GM21515 (cell line): ENCODE measurements at regions not wholly inside any gene's neighbourhood (a gene's known extent, or its start where the extent isn't known, plus 50 kb on each side); places are given as distances from the start of the nearest gene placed in this dataset.
A peak's percentile ranks its signal among the peaks of the same experiment; 100 is the strongest.

ENCODE experiments used
- ATAC-seq: cut with Tn5 transposase; IDR thresholded peaks from one replicate; pipeline ENCODE4 v1.9.1; 2021; ENCODE audit not compliant: unreplicated experiment

DNA sequence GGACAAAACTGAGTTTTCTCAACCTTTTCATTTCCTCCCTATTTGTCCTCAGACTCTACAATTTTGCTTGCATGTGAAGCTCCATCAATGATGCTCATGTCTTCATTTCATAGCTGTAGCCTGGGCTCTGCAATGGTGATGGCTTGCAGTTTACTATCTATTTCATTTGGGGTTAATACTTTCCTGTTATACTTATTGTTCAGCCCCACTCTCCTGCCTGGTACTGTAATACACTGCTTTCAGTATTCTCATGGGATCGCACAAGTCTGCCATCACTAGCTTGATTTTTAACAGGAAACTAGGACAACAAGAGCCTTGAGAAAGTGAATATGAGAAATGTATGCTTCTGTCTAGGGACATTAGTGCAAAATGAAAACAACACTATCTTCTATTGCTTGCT lies 84.2 kb upstream of the SEMA6A start:
- no peak for ATAC-seq

DNA sequence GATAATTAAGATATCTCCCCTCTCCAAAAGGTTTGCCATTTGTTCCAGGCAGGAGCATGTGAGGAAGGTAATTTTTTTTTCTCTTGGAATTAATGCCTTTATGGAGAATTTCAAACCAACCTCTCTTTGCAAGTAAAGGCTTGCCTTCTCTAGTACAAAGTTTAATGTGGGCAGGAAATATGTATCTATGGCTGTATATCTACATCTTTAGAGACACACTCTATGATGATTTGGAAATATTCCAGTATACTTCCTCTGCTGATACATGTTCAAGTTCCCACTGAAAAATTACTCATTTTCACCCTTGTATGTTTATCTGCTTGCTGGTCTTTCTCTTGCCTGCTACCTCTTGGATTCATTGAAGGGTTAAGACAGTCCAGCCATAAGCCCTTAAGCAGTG lies 83.5 kb upstream of the SEMA6A start:
- no peak for ATAC-seq

DNA sequence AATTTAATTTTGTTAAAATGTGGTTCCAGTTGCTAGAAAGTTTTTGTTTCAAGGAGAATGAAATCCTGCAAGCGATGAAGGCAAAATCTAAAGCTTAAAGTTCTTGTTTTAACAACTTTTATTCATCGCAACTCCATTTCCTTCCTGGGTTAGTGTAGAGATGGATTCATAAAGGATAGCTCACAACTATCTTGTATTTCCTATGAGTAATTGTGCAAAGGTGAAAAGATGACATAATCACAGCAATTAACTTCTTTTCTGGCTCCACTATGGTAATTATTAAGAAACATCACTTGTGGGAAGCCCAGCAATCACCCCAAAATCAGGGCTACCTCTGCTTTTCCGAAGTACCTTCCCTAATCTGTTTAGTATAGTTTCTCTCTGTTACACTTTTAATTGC lies 80.8 kb upstream of the SEMA6A start:
- ATAC-seq: no peak

DNA sequence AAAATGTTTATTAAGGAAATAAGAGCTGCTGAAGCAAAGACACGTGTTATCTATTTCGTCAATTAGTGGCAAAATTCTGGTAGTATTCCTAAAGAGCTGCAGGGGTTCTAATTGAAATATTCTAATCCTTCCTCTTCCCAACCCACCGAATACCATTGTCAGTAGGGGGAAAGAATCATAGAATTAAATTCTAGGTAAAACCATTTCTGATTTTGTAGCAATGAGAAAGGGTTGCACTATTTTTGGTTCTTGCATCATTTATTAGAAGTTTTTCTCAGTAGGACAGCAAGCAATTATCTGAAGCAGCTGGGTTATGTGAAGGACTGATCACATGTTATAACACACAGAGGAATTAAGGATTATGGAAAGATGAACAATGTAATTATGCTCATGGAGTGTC lies 80.3 kb upstream of the SEMA6A start:
- no peak for ATAC-seq

DNA sequence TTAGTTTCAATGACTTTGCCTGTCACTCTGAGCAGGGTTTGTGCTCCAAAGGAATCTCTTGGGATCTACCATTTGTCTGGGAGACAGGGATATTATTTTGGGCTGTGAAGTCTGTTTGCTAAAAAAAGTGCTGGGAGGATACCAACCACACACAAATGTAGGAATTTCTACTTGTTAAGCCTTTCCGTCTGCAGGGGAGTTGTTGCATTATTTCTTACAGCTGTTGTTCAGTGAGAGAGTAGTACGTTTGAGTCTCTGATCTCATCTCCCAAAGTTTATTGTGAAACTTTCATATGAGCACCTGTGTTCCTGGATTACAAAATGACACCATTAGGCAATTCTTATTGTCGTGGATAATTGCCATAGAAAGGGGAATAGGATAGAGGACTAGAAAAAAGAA lies 78.3 kb upstream of the SEMA6A start:
- ATAC-seq: no peak

DNA sequence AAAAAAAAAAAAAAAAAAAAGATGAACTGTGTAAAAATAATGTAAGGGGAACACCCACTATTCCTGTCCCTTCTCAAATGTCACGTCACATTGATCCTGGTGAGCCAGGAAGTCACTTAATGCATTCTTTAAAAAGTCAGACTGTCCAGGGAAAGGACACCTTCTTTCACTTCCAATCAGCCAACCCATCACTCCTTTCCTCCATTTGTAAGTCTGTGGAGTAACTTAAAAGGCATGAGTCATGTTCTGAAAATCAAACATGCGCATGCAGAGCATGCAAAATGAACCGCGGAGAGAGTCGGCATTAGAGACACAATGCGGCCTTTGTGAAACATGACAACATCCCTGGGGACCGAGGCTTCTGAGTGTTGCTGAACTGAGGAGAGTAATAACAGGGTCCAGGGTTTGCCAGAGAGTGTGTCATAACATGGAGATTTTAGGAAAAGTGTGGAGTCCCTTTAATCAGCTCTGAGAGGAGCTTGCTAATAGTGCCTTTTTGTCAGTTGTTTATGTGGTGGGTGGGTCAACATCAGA lies 77.6 kb upstream of the SEMA6A start:
- ATAC-seq: peak; percentile 89

DNA sequence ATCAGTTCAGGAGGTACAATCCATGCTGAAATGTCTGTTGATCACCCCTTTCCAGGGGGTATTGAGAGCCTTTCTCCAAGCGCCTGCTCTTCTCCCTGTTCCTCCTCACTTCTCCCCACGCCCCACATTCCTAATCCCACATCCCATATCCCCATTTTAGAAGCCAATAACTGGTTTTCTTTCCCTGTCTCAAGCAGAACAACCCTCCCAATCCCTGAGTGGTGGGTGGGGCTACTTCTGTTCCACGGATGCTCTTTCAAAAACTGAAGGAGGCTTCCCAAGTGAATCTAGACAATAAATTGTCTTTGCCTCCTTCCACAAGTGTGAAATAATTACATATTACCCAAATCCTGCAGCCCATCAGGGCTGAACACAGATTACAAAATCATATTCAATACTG lies 77.0 kb upstream of the SEMA6A start:
- ATAC-seq: no peak

DNA sequence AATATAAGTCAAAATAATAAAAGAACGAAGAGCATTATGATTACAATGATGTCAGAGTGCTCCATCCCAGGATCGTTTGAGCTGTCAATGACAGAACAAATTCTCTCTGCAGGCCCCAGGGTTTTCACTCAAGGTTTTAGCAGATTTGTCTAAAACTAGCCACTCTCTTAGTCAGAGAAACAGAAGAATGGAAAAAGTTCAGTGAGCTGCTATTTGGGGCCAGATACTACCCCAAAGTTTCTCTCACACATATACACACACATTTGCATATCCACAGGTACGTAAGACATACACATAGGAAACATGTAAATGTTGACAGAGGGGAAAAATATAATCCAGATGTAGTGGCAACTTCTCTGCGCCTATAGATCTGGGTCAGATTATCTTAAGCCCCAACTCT lies 76.3 kb upstream of the SEMA6A start:
- ATAC-seq: no peak

DNA sequence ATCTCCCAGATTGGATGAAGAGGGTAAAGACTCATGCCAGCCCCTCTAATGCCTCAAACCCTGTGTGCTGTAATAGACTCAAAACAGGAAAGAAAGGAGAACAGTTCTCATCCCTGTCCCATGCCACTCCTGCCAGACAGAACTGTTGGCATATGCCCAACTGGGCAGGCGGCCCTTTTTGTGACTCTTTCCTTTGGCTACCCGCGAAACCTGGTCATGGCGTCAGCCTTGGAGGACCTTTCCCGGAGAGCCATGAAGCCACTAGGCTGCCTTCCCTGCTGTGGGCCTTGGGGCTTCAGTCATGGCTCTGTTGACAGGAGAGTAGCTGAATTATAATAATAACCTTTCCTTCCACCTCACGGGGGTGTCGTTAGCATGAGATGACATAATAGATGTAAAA lies 75.9 kb upstream of the SEMA6A start:
- ATAC-seq: no peak

DNA sequence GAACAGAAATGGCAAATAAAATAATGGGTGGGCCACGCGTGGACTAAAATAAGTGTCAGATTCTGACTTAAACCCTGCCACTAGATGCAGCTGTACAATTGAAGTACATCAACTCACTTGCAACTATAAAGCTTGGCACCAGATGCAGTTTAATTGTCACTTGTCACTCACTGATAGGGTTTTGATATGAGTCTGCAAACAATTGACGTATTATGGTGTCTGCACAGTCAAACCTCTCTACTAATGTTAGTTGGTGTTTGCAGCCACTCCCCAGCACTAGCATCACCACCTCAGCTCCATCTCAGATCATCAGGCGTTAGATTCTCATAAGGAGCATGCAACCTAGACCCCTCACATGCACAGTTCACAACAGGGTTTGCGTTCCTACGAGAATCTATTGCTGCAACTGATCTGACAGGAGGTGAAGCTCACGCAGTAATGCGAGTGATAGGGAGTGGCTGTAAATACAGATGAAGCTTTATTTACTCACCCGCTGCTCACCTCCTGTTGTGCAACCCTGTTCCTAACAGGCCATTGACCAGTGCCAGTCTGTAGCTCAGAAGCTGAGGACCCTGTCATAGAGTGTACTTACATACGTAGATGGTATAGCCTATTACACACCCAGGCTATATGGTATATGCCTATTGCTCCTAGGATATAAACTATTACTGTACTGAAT lies 72.1 kb upstream of the SEMA6A start:
- no peak for ATAC-seq

DNA sequence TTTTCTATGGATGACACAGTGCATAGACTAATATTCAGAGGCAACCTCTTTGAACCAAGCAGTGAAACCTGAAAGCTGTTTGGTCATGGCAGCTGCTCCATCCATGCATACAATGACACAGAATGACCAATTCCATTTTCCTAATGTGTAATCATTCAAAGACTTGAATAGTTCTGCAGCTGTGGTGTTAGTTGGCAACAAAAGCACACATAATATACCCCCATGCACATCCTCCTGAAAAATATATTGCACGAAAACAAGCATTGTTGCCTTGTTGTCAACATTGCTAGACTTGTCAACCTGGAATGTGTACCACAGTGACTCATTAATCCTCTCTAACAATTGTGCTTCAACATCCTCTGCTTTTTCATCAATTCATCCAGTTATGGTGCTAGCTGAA lies 71.0 kb upstream of the SEMA6A start:
- ATAC-seq: peak; percentile 72

DNA sequence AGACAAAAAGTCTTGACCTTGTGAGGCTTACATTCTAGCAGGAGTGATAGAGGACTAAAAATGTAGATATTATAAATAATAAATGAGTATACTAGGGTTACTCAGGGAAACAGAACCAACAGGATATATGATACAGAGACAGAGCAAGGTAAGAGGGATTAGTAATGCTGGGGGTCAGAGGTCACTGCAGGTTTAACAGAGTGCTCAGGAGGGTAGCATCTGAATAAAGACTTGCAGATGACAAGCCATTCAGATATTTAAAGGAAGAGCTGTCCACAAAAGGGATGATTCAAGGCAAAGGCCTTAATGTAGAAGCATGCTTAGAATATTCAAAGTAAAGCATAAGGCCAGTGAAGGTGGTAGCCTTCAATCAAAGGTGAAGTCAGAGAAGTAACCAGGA lies 65.6 kb upstream of the SEMA6A start:
- no peak for ATAC-seq

DNA sequence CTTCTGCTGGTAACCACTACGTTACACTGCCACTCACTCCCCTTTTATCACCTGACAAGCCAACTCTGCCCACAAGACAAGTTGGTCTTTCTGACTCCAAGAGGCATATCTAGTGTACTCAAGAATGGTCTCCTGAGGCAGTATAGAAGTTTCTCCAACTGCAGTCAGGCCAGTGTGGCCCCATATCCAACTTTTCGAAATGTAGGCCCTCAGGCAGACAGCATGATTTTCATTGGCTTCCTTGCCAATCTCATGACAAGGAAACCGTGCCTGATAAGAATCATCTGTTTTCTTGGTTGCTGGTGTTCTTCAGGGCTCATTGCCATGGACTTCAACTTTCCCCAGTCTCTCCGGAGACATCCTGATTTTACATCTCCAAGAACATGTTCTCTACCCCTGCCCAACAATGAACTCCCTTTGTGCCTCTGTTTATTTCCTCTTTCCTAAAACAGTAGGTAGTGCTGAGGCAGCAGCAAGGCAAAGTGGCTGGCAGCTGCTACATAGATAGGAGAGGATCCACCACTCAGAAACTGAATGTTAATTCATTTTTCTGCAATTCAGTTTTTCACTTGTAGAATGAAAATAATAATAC lies 62.6 kb upstream of the SEMA6A start:
- ATAC-seq: no peak

DNA sequence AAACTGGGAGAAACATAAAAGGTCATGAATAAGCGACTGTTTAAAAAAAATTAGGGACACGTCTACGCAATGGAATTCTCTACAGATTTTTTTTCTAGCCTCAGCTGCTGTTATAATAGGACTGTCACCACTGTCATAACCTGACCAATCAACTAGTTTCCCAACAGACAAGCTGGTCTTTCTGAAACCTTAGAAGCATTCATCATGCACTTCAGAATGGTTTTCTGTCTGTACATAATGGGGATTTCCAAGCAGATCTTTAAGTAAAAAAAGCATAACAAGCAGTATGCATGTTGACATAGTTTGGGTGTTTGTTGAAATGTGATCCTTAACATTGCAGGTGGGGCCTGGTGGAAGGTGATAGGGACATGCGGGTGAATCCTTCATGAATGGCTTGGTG lies 58.3 kb upstream of the SEMA6A start:
- ATAC-seq: no peak

DNA sequence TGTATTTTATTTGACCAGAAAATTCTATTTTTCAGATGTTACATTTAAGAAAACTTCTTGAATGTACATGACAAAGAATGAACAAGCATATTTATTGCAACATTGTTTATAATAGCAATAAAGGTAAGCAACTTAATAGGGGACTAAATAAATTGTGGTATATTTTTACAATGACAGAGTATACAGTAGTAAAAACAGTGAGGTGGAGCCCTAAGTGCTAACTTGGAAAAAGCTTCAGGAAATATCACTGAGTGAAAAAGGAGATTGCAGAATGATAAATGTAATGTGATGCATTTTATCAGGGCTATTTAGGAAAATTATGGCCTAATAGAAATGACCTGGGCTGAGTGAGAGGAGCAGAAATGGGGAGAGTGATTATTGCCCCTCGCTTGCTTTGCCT lies 56.5 kb upstream of the SEMA6A start:
- ATAC-seq: no peak

DNA sequence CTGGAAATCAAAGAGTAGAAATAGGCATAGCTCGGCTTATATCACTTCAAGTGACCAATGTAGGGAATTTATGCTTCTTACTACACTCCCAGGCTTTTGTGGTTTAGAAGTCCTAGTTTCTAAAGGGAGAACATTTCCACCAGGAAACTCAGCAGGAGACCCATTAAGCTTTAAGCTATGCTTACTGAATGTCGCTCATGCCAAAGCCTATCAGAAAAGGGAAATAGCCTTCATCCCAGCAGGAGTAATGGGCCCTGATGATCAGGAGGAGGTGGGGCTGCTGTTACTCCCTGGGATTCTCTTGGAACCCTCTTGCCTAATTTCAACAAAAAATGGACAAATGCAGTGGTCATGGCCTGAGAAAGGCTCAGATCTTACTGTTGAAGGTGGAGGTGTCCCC lies 54.5 kb upstream of the SEMA6A start:
- ATAC-seq: no peak

DNA sequence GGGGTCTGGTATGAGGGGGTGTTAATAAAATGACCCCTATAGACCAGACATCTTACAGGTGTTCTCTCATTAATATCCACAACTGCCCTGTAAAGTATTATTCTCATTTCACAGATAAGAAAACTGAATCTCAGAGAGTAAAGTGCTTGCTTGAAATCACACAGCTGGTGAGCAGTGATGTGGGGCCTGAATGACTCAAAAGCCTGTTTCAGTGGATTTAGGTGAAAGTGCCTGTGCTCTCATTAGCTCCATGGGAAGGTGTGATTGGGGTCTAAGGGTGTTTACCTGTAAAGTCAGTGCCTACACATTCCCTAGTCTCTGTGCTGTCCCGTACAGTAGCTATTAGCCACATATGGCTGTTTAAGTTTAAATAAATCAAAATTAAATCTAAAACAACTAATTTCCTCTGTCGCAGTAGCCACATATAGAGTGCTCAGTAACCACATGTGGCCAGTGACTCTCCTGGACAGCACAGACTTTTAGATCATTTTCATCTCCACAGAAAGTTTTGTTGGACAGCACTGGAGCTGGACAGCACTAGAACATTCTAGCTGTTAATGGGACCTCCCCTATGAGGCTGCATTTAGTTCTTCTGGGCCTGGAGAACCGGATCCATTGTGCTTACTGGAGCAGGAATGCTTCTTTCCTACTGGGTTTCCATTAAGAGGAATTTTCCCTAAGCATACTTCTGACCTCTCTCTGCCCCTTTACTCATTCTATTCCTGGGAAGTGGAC lies 52.5 kb upstream of the SEMA6A start:
- peak; percentile 88 for ATAC-seq

DNA sequence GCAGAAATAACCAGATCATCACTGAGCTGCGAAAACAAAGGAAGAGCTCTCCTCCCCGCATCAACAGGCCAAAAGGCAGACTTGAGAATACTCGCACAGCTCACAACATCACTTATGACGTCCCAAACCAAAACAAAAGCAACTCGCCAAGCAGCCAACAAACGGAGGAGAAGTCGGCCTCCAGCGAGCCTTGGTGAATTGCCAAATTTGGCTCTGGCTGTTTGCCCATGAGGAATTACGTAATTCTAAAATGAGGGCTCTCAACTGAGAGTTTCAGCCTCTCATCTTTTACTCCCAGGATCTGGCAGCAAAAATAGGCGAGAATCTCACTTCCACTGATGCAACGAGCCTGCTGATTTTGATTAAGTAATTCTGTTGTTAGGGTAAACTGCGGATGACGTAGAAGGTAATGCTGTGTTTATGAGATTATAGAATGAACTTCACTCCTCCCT lies 51.7 kb upstream of the SEMA6A start:
- ATAC-seq: no peak
